T-helper 1 cell (primary cell): ENCODE measurements at regions not wholly inside any gene's neighbourhood (a gene's known extent, or its start where the extent isn't known, plus 50 kb on each side); places are given as distances from the start of the nearest gene placed in this dataset.
"Not testable (repeated sequence)": the region's sequence is repeated elsewhere in the genome, so short reads cannot be mapped to it uniquely, and the experiment has no call there.

Experiments
- DNase-seq, 5 donors: peaks; one replicate each; pipeline ENCODE4 v3.0.0-alpha.2; 2012 to 2020

DNA sequence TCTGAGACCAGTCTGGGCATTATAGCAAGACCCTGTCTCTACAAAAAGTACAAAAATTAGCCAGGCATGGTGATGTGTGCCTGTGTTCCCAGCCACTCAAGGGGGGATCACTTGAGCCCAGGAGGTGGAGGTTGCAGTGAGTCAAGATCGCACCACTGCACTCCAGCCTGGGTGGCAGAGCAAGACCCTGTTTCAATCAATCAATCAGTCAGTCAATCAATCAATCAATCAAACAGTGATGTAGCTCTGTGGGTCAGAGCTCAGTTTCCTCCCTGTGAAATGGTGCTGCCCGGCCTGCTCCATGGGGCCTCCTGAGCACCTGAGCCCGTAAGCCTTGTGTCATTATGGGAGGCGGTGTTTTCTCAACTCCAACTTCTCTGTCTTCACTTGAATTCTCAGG, 167.1 kb upstream of the CIBAR2 start:
- DNase-seq: no peak

DNA sequence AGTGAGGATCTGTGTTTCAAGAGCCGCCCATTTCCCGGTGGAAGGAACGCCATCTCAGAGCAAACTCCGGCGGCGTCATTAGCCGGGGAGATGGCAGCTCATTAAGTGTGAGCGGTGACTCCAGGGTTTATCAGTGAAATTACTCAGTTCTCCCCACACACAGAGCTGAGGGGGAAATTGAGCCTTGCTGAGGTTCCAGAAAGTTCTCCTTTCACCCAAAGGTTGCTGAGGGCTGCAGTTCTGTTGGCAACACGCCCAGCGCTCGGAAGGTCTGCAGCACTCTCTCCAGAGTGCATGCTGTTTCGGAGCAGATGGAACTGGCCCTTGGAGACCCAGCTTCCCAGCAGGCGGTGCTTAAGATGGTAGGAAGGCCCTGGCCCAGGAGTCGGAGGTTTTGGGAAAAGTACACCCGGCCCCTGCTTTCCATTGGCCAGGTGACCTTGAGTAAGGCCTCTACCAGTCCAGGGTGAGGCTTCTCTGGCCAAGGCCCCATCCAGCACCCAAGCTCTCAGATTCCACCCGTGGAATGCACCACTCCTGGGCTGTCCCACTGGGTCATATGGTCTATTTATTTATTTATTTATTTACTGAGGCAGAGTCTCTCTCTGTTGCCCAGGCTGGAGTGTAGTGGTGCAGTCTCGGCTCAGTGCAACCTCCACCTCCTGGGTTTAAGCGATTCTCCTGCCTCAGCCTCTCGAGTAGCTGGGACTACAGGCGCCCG, 167.7 kb upstream of the CIBAR2 start:
- DNase-seq: no peak

DNA sequence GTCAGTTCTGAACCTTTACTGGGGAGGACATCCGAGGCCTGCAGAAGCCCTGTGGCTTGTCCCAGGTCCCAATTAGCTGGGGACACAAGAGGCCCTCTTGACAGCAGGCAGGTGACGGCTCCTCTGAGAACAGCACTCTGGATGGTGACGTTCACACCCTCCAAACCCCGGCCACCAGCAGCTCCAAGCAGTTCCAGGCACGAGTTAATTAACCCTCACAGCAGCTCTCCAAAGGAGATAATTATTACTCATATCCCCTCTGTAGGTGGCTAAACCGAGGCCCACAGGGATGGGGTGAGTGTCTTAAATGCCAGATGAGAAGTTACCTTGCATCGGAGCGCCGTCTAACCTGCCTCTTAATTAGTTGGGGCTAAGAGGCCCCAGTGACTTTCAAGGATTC, 168.9 kb upstream of the CIBAR2 start:
- DNase-seq: no peak

DNA sequence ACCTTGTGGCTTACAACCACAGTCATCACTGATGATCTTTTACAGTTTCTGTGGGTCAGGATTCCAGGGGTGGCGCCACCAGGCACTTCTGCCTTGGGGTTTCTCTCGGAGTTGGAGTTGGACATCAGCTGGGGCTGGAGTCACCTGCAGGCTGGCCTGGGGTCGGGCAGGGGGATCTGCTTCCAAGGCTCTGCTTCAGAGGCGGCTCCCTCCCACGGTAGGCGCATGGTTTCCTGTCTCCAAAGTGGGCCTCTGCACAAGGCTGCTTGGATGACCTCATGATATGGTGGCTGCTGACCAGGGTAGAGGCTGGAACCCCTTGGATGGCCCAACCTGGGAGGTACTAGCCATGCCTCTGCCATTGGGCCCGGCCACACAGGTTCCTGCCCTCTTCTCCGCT, 170.6 kb upstream of the CIBAR2 start:
- no peak for DNase-seq

DNA sequence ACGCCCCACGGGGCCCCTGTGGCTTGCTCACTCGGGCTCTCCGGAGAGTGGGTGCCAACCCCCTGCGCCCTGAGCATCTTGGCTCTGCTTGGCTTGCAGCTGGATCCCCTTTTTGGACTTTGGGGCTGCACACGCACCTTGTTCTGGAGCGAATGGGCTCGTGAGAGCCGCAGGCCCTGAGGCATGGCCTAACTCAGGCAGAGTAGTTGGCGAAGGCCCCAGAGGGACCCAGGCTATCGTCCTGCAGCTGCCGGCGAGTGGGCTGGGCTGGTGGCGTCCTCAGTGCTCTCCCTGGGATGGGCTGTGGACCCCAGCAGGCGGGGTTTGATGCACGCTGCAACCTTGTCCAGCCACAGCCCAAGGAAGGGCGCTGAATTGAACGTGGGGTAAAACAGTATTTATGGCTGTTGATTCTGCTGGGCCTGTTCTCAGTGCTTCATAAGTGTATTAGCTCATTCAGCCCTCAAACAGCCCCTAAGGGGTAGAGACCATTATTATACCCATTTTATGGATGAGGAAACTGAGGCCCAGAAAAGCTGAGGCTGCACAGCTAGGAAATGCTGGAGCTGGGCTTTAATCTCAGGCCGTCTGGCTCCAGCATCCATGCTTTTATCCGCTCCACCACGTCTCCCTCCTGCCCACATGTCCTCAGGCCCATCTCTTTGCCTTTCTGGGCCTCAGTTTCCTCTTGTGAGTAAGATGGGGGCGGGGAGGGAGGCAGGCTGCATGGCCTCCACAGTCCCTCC, 171.2 kb upstream of the CIBAR2 start:
- no peak for DNase-seq

GRCh38 chr16:85284141-85284817, 172.0 kb upstream of the CIBAR2 start:
- DNase-seq: no peak

DNA sequence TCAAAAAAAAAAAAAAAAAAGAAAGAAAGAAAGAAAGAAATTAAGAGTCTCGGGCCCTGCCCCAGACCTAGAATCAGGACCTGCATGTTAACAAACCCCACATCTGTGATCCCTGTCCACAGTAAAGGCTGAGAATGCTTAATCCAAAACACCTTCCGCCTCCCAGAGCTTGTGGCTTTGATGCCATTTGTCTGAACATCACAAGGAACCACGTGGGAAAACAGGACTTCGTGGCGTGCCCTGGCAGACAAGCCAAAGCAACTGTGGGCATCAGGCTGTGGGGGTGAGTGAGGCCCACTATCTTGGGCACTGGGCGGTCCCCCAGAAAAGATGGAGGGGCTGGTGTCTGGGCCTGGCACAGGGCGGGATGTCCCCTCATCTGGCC, 173.4 kb upstream of the CIBAR2 start:
- no peak for DNase-seq

DNA sequence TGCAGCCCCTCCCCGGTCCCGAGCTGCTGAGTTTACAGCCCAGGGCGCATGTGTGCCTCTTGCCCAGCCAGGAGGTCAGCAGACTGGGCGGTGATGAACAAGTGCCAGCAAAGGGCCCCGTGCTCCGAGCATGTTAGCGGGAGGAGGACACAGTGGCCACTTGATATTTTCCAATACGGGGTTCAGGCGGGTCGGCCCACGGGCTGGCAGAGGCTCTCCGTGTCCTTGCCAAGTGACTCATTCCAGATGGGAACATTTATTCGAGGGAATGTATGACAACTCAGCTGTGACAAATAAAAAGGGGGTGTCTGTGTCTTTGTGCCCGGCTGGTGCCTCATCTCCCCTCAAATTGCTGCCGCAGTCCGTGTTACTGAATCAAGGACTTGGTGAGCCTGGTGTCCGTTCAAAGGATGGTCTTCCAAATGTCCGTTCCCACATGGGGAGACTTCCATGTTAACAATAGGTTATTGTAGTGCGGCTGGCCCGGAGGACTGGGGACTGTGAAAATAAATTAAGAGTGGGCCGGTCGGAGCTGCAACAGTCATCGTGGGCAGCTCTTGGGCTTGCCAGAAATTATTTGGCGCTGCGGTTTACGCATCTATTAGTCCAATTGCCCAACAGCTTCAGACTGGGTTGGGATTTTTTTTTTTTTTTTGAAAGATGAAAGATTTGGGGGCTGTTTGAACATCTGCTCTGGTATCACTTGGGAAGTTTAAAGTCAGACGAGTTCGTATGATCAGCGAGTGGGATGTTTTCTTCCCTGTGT, 174.0 kb upstream of the CIBAR2 start:
- DNase-seq: no peak

- no peak for DNase-seq
These were observed 174.9 kb upstream of the CIBAR2 start for GRCh38 chr16:85286951-85287814.

DNA sequence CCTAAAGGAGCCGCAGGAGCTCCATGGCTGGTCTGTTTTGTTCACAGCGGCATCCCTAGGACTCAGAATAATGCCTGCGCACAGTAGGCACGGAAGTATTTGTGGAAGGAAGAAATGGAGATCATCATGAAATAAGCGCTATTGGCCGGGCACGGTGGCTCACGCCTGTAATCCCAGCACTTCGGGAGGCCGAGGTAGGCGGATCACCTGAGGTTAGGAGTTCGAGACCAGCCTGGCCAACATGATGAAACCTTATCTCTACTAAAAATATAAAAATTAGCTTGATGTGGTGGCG, 175.5 kb upstream of the CIBAR2 start:
- DNase-seq: not testable (repeated sequence)

DNA sequence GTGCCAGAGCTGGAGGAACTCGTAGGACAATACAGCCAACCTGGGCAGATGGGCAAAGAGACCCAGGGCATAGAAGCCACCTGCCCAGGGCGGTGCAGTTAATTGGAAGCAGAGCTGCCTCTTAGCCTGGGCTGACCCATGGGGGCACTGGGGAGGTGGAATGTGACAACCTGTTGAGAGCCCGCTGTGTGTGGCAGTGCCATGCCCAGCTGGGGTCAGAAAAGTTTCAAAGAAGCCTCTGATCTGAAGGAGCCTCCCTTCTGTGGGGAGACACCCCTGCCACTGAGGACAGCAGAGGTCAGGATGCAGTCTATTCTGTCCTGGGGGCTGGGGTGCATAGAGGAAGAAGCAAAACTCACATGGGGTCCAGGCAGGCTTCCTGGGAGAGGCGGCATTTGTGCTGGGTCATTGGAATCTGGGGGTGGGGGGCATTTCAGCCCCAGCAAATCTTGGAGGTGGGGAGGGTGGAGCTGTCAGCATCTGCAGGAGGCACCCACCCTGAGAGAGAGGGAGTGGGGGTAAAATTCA, 176.1 kb upstream of the CIBAR2 start:
- DNase-seq: no peak

- DNase-seq: no peak
These were observed 176.8 kb upstream of the CIBAR2 start for GRCh38 chr16:85288869-85289660.

GRCh38 chr16:85289760-85290625, 177.7 kb upstream of the CIBAR2 start:
- DNase-seq: no peak

DNA sequence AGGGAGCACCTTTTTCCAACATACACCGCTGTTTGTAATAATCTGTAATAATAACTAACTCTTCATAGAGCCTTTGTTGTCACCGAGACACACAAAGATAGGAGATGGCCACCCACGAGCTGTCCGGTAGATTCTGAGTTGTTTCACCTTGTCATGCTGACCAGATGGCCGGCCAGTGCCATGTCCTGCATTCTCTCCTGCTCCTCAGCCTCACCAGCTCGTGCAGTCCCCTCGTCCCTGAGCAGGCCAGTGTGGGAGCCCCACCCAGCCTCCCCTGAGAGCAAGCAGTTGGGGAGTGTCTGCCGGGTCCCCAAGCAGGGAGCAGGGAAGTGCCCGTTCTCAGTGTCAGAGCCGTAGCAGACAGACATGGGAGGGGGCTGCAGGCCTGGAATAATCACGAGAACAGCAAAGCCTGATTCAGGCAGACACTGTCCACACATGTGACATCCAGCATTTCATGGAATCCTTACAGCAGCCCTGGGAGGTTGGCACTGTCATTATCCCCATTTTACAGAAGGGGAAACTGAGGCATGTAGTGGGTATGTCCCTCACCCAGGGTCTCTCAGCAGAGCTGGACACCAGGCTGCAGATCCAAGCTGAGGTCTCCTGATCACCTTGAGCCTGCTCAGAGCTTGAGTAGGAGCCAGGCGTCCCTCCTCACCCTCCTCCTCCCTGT, 178.5 kb upstream of the CIBAR2 start:
- DNase-seq: no peak

GRCh38 chr16:85291302-85292148, 179.3 kb upstream of the CIBAR2 start:
- no peak for DNase-seq

- DNase-seq: no peak
These were observed 181.2 kb upstream of the CIBAR2 start for GRCh38 chr16:85293458-85293857.

GRCh38 chr16:85293904-85294642, 181.8 kb upstream of the CIBAR2 start:
- DNase-seq: no peak
